ENCODE measurements at regions not wholly inside any gene's neighbourhood (a gene's known extent, or its start where the extent isn't known, plus 50 kb on each side); places are given as distances from the start of the nearest gene placed in this dataset.

DNA sequence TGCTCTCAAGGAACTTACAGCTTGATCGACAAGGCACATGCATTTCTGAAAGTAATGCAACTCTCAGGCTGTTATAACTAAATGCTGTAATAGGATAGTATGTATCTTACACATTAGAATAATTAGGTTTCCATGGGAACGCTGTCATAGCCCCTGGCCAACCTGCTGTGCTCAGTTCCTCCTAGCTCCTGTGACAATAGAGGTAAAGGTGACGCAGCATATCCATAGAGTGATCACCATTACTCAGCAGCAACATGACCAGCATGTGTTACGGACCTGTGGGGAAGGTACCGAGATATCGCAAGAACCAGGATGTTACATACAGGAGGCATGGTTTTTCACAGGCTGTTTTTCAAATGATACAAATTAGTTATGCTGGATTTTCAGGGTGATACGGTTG is 150.7 kb downstream of the CAND1 start:
- Histone ChIP-seq H4K20me1 (ENCODE audit: insufficient read depth, low read length) (no peaks in the 10 kb centered on the region), H3K27ac (ENCODE audit: low read length) (no peak overlapping the region), H3K36me3 (ENCODE audit: insufficient read depth, low read length) (no peaks in the 10 kb centered on the region), H3K27me3 (ENCODE audit: insufficient read depth, low read length, poor library complexity) (no peaks in the 10 kb centered on the region), H3K9ac (ENCODE audit: low read depth, low read length) (no peak overlapping the region), H3K4me2 (ENCODE audit: insufficient read depth, low read length) (no peak overlapping the region), H3K9me3 (ENCODE audit: insufficient read depth, low read length, severe bottlenecking) (no peaks in the 10 kb centered on the region), H3K4me1 (ENCODE audit: insufficient read depth, low read length) (no peaks in the 10 kb centered on the region), H3K4me3 (ENCODE audit: low read depth in 1 of 2, low read length in 2 of 2) (no peak overlapping the region), H3K79me2 (ENCODE audit: insufficient read depth, low read length) (no peaks in the 10 kb centered on the region), H2AFZ (ENCODE audit: low read depth, low read length) (no peak overlapping the region)
- TF ChIP-seq EZH2 (IDR thresholded peaks at IDR 0.05; ENCODE audit: borderline replicate concordance, low read depth, low read length, severe bottlenecking), result no peak
- TF ChIP-seq, protein P1, sequence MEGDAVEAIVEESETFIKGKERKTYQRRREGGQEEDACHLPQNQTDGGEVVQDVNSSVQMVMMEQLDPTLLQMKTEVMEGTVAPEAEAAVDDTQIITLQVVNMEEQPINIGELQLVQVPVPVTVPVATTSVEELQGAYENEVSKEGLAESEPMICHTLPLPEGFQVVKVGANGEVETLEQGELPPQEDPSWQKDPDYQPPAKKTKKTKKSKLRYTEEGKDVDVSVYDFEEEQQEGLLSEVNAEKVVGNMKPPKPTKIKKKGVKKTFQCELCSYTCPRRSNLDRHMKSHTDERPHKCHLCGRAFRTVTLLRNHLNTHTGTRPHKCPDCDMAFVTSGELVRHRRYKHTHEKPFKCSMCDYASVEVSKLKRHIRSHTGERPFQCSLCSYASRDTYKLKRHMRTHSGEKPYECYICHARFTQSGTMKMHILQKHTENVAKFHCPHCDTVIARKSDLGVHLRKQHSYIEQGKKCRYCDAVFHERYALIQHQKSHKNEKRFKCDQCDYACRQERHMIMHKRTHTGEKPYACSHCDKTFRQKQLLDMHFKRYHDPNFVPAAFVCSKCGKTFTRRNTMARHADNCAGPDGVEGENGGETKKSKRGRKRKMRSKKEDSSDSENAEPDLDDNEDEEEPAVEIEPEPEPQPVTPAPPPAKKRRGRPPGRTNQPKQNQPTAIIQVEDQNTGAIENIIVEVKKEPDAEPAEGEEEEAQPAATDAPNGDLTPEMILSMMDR (IDR thresholded peaks at IDR 0.05; ENCODE audit: borderline replicate concordance, extremely low read depth, low read length, poor library complexity, severe bottlenecking), result no peak
- no peak for ATAC-seq (ENCODE audit: insufficient read depth, low read depth)
- no peak for DNase-seq

DNA sequence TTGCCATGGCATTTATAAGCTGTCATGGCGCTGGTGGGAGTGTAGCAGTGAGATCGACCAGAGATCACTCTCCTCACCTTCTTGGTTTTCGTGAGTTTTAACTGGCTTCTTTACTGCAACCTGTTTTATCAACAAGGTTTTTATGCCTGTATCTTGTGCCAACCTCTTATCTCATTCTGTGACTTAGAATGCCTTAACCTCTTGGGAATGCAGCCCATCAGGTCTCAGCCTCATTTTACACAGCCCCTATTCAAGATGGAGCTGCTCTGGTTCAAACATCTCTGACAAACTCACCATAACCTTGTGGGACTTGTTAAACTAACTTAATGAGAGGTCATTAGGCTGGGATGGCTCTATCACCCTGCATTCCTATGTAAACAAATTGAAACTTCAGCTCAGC is 151.3 kb downstream of the CAND1 start:
- Histone ChIP-seq H3K36me3 (ENCODE audit: insufficient read depth, low read length) (no peaks in the 10 kb centered on the region), H3K27ac (ENCODE audit: low read length) (no peak overlapping the region), H2AFZ (ENCODE audit: low read depth, low read length) (no peak overlapping the region), H3K9ac (ENCODE audit: low read depth, low read length) (no peak overlapping the region), H3K9me3 (ENCODE audit: insufficient read depth, low read length, severe bottlenecking) (no peaks in the 10 kb centered on the region), H3K4me2 (ENCODE audit: insufficient read depth, low read length) (no peak overlapping the region), H3K4me3 (ENCODE audit: low read depth in 1 of 2, low read length in 2 of 2) (no peak overlapping the region), H3K79me2 (ENCODE audit: insufficient read depth, low read length) (no peaks in the 10 kb centered on the region), H3K27me3 (ENCODE audit: insufficient read depth, low read length, poor library complexity) (no peaks in the 10 kb centered on the region), H3K4me1 (ENCODE audit: insufficient read depth, low read length) (no peaks in the 10 kb centered on the region), H4K20me1 (ENCODE audit: insufficient read depth, low read length) (no peaks in the 10 kb centered on the region)
- TF ChIP-seq EZH2 (IDR thresholded peaks at IDR 0.05; ENCODE audit: borderline replicate concordance, low read depth, low read length, severe bottlenecking), result no peak
- TF ChIP-seq, protein P1 (IDR thresholded peaks at IDR 0.05; ENCODE audit: borderline replicate concordance, extremely low read depth, low read length, poor library complexity, severe bottlenecking), result no peak
- ATAC-seq (ENCODE audit: insufficient read depth, low read depth) (no peak), DNase-seq (no peak)

DNA sequence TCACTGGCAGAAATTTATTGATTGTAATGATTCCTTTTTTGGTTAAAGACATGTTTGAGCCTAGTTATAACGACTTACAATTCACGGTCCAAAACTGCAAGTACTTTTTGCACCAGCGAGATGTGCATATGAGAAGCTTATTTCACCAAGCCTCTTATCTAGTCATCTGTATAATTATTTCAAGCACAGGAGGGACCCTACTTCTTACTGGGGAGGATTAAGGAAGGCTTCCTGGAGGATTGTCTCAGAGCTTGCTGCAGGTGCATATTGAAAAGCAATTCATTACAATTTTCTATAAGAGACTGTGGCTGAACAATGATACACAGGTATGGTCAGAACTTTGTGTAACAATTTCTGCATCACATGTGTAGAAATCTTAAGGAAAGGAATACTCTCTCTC is 152.9 kb downstream of the CAND1 start:
- TF ChIP-seq EZH2 (IDR thresholded peaks at IDR 0.05; ENCODE audit: borderline replicate concordance, low read depth, low read length, severe bottlenecking), result no peak
- TF ChIP-seq, protein P1 (IDR thresholded peaks at IDR 0.05; ENCODE audit: borderline replicate concordance, extremely low read depth, low read length, poor library complexity, severe bottlenecking), result no peak
- Histone ChIP-seq H3K27me3 (ENCODE audit: insufficient read depth, low read length, poor library complexity) (no peaks in the 10 kb centered on the region), H3K27ac (ENCODE audit: low read length) (no peak overlapping the region), H3K79me2 (ENCODE audit: insufficient read depth, low read length) (no peaks in the 10 kb centered on the region), H3K4me2 (ENCODE audit: insufficient read depth, low read length) (no peak overlapping the region), H3K4me3 (ENCODE audit: low read depth in 1 of 2, low read length in 2 of 2) (no peak overlapping the region), H2AFZ (ENCODE audit: low read depth, low read length) (no peak overlapping the region), H3K4me1 (ENCODE audit: insufficient read depth, low read length) (no peaks in the 10 kb centered on the region), H3K36me3 (ENCODE audit: insufficient read depth, low read length) (no peaks in the 10 kb centered on the region), H3K9me3 (ENCODE audit: insufficient read depth, low read length, severe bottlenecking) (no peaks in the 10 kb centered on the region), H3K9ac (ENCODE audit: low read depth, low read length) (no peak overlapping the region), H4K20me1 (ENCODE audit: insufficient read depth, low read length) (no peaks in the 10 kb centered on the region)
- ATAC-seq (ENCODE audit: insufficient read depth, low read depth), result no peak
- no peak for DNase-seq

DNA sequence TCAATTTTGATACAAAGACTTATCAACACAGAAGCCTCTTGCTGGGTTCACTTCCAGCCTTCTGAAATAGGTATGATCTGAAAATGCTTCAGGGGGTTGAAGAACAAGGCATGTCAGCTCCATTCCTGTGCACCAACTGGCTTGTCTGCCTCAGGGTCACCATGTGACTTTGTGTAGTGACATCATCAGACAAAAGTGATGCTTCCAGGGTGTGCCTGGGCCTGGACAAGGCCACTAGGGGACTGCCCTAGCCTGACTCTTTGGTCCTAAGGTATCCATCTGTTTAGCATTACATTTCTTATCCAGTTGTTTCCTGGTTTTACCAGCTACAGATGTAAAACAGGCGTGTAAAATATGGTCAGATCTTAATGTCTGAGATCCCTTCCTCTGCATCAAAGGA is 155.6 kb downstream of the CAND1 start:
- Histone ChIP-seq H3K27ac (ENCODE audit: low read length) (no peak overlapping the region), H3K9ac (ENCODE audit: low read depth, low read length) (no peak overlapping the region), H2AFZ (ENCODE audit: low read depth, low read length) (no peak overlapping the region), H3K9me3 (ENCODE audit: insufficient read depth, low read length, severe bottlenecking) (no peaks in the 10 kb centered on the region), H3K27me3 (ENCODE audit: insufficient read depth, low read length, poor library complexity) (no peaks in the 10 kb centered on the region), H3K4me3 (ENCODE audit: low read depth in 1 of 2, low read length in 2 of 2) (no peak overlapping the region), H3K79me2 (ENCODE audit: insufficient read depth, low read length) (no peaks in the 10 kb centered on the region), H4K20me1 (ENCODE audit: insufficient read depth, low read length) (no peaks in the 10 kb centered on the region), H3K4me1 (ENCODE audit: insufficient read depth, low read length) (no peaks in the 10 kb centered on the region), H3K4me2 (ENCODE audit: insufficient read depth, low read length) (no peak overlapping the region), H3K36me3 (ENCODE audit: insufficient read depth, low read length) (no peaks in the 10 kb centered on the region)
- no peak for TF ChIP-seq EZH2 (IDR thresholded peaks at IDR 0.05; ENCODE audit: borderline replicate concordance, low read depth, low read length, severe bottlenecking)
- TF ChIP-seq, protein P1 (IDR thresholded peaks at IDR 0.05; ENCODE audit: borderline replicate concordance, extremely low read depth, low read length, poor library complexity, severe bottlenecking), result no peak
- DNase-seq (no peak), ATAC-seq (ENCODE audit: insufficient read depth, low read depth) (no peak)
